GM23338 (cell line): ENCODE measurements at regions not wholly inside any gene's neighbourhood (a gene's known extent, or its start where the extent isn't known, plus 50 kb on each side); places are given as distances from the start of the nearest gene placed in this dataset.

ENCODE experiments used
- ATAC-seq: fragments of 200-7000 bp; cut with Tn5 transposase; 3 replicates; pipeline ENCODE4 v1.9.1; 2020
- DNase-seq: peaks from one replicate; pipeline ENCODE4 v3.0.0-alpha.2; 2015; ENCODE audit warnings: low spot score
- H2AFZ ChIP-seq: fragments of 200-600 bp; sonication (generic); 2 replicates; pipeline ENCODE4 v1.8.0; 2016; ENCODE audit warnings: antibody characterized with exemption, mild to moderate bottlenecking, moderate library complexity
- H3F3A ChIP-seq: fragments of 200-600 bp; sonication (generic); replicated peaks from 2 replicates; pipeline ENCODE4 v1.8.0; 2017; ENCODE audit warnings: antibody characterized with exemption, mixed run types, low read depth
- H3K27ac ChIP-seq: fragments of 200-600 bp; sonication (generic); 2 replicates; pipeline ENCODE4 v1.6.1; 2016; ENCODE audit warnings: low read depth
- H3K27me3 ChIP-seq: fragments of 200-600 bp; sonication (generic); 2 replicates; pipeline ENCODE4 v1.8.0; 2016; ENCODE audit warnings: mild to moderate bottlenecking, mixed run types, moderate library complexity; ENCODE audit not compliant: insufficient read depth
- H3K36me3 ChIP-seq: fragments of 200-600 bp; sonication (generic); 2 replicates; pipeline ENCODE4 v1.8.0; 2016; ENCODE audit warnings: mild to moderate bottlenecking; ENCODE audit not compliant: insufficient read depth
- H3K4me1 ChIP-seq: fragments of 200-600 bp; sonication (generic); 2 replicates; pipeline ENCODE4 v1.8.0; 2016; ENCODE audit warnings: mild to moderate bottlenecking, moderate library complexity; ENCODE audit not compliant: insufficient read depth
- H3K4me2 ChIP-seq: fragments of 200-600 bp; sonication (generic); 2 replicates; pipeline ENCODE4 v1.7.1; 2017; ENCODE audit warnings: mixed run types
- H3K4me3 ChIP-seq: fragments of 200-600 bp; sonication (generic); 2 replicates; pipeline ENCODE4 v1.6.1; 2016; ENCODE audit warnings: mixed run types
- H3K79me2 ChIP-seq: fragments of 200-600 bp; sonication (generic); replicated peaks from 2 replicates; pipeline ENCODE4 v1.8.0; 2017; ENCODE audit warnings: mild to moderate bottlenecking; ENCODE audit not compliant: insufficient read depth
- H3K9me2 ChIP-seq: fragments of 200-600 bp; sonication (generic); 2 replicates; pipeline ENCODE4 v1.8.0; 2017; ENCODE audit not compliant: insufficient read depth
- H4K20me1 ChIP-seq: fragments of 200-600 bp; sonication (generic); replicated peaks from 2 replicates; pipeline ENCODE4 v1.8.0; 2017; ENCODE audit warnings: mild to moderate bottlenecking; ENCODE audit not compliant: insufficient read depth
- H3K27ac Mint-ChIP-seq: 2 replicates; pipeline ENCODE4 v1.8.0; 2020; ENCODE audit warnings: inconsistent platforms, mild to moderate bottlenecking, moderate library complexity, mixed read lengths
- H3K27me3 Mint-ChIP-seq: 3 replicates; pipeline ENCODE4 v1.8.0; 2022; ENCODE audit warnings: low read depth, mild to moderate bottlenecking, moderate library complexity, mixed read lengths, inconsistent platforms; ENCODE audit not compliant: insufficient read depth, poor library complexity
- H3K36me3 Mint-ChIP-seq: 3 replicates; pipeline ENCODE4 v1.8.0; 2021; ENCODE audit warnings: low read depth, mild to moderate bottlenecking, inconsistent platforms, moderate library complexity, mixed read lengths
- H3K4me1 Mint-ChIP-seq: 3 replicates; pipeline ENCODE4 v1.8.0; 2020; ENCODE audit warnings: mild to moderate bottlenecking, inconsistent platforms, mixed read lengths
- H3K4me3 Mint-ChIP-seq: 3 replicates; pipeline ENCODE4 v1.8.0; 2021; ENCODE audit warnings: moderate library complexity, mild to moderate bottlenecking, inconsistent platforms, mixed read lengths
- H3K9me3 Mint-ChIP-seq: 3 replicates; pipeline ENCODE4 v1.8.0; 2020; ENCODE audit warnings: moderate library complexity, mild to moderate bottlenecking, inconsistent platforms, mixed read lengths
- CREB1 ChIP-seq: fragments of 250-450 bp; sonication (Bioruptor Pico); IDR thresholded peaks from 2 replicates; pipeline ENCODE4 v1.5.0; 2020; ENCODE audit warnings: low read depth, mild to moderate bottlenecking, moderate library complexity
- EZH2phosphoT487 ChIP-seq: fragments of 200-600 bp; sonication (generic); IDR thresholded peaks from one replicate; pipeline ENCODE4 v1.8.1; 2018; ENCODE audit warnings: antibody characterized with exemption; ENCODE audit not compliant: unreplicated experiment
- JUNB ChIP-seq: IDR thresholded peaks from one replicate; pipeline ENCODE4 v1.6.1; 2016; ENCODE audit warnings: antibody characterized with exemption; ENCODE audit not compliant: unreplicated experiment
- NANOG ChIP-seq: IDR thresholded peaks from 2 replicates; pipeline ENCODE4 v1.6.1; 2016; ENCODE audit warnings: antibody characterized with exemption, borderline replicate concordance
- POLR2AphosphoS5 ChIP-seq: IDR thresholded peaks from 2 replicates; pipeline ENCODE4 v1.6.1; 2016; ENCODE audit warnings: antibody characterized with exemption, low read depth
- STAT1 ChIP-seq: IDR thresholded peaks from one replicate; pipeline ENCODE4 v1.6.1; 2016; ENCODE audit warnings: antibody characterized with exemption; ENCODE audit not compliant: unreplicated experiment
- ZNF114 ChIP-seq: fragments of 250-450 bp; sonication (Bioruptor Pico); IDR thresholded peaks from 2 replicates; pipeline ENCODE4 v1.5.0; 2020; ENCODE audit warnings: mild to moderate bottlenecking, moderate library complexity
- ZNF331 ChIP-seq: fragments of 250-450 bp; sonication (Bioruptor Pico); IDR thresholded peaks from 2 replicates; pipeline ENCODE4 v1.5.0; 2020; ENCODE audit warnings: low read depth, mild to moderate bottlenecking, moderate library complexity
- ZNF462 ChIP-seq: fragments of 250-450 bp; sonication (Bioruptor Pico); IDR thresholded peaks from 2 replicates; pipeline ENCODE4 v1.5.0; 2020; ENCODE audit warnings: mild to moderate bottlenecking, moderate library complexity
- TF ChIP-seq, protein P1 (sequence below): IDR thresholded peaks from 2 replicates; pipeline ENCODE4 v1.6.1; 2016; ENCODE audit warnings: antibody characterized with exemption

GRCh38 chr4:160129439-160129838 is 1026.6 kb downstream of the RAPGEF2 start:
- Histone ChIP-seq H3K27me3 (no peaks in the 10 kb centered on the region), H3K27ac (no peak overlapping the region), H3K4me3 (no peak overlapping the region), H2AFZ (no peak overlapping the region), H3K36me3 (no peaks in the 10 kb centered on the region), H3K4me2 (no peak overlapping the region), H3K4me1 (no peaks in the 10 kb centered on the region), H3K9me2 (no peaks in the 10 kb centered on the region; the same call in 1 of the 2 replicates), H3K79me2 (no peaks in the 10 kb centered on the region), H4K20me1 (no peaks in the 10 kb centered on the region), H3F3A (no peaks in the 10 kb centered on the region)
- Mint-ChIP-seq H3K36me3 (peaks cover 23% of the 10 kb centered on the region), H3K27me3 (no peaks in the 10 kb centered on the region), H3K9me3 (peaks cover 29% of the 10 kb centered on the region), H3K4me1 (no peaks in the 10 kb centered on the region), H3K27ac (no peak overlapping the region), H3K4me3 (no peak overlapping the region)
- TF ChIP-seq, protein P1, sequence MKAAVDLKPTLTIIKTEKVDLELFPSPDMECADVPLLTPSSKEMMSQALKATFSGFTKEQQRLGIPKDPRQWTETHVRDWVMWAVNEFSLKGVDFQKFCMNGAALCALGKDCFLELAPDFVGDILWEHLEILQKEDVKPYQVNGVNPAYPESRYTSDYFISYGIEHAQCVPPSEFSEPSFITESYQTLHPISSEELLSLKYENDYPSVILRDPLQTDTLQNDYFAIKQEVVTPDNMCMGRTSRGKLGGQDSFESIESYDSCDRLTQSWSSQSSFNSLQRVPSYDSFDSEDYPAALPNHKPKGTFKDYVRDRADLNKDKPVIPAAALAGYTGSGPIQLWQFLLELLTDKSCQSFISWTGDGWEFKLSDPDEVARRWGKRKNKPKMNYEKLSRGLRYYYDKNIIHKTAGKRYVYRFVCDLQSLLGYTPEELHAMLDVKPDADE, result no peak
- TF ChIP-seq JUNB (no peak), STAT1 (no peak), CREB1 (CRISPR knock-in tag) (no peak), NANOG (no peak), ZNF114 (CRISPR knock-in tag) (no peak), POLR2AphosphoS5 (no peak), EZH2phosphoT487 (no peak), ZNF331 (no peak)
- no peak for DNase-seq
- ATAC-seq, result no peak

- Histone ChIP-seq H3K4me2 (no peak overlapping the region), H3K79me2 (no peaks in the 10 kb centered on the region), H3K4me3 (no peak overlapping the region), H4K20me1 (no peaks in the 10 kb centered on the region), H3F3A (no peaks in the 10 kb centered on the region), H3K27ac (no peak overlapping the region), H2AFZ (no peak overlapping the region), H3K36me3 (no peaks in the 10 kb centered on the region), H3K27me3 (no peaks in the 10 kb centered on the region), H3K4me1 (peaks cover 22% of the 10 kb centered on the region), H3K9me2 (no peaks in the 10 kb centered on the region)
- H3K36me3 Mint-ChIP-seq, result peaks cover 18% of the 10 kb centered on the region
- H3K27ac Mint-ChIP-seq, result no peak overlapping the region
- peaks cover 22% of the 10 kb centered on the region for H3K4me1 Mint-ChIP-seq
- ATAC-seq (no peak), DNase-seq (no peak)
- no peak overlapping the region for H3K4me3 Mint-ChIP-seq
- H3K9me3 Mint-ChIP-seq, result peaks cover 20% of the 10 kb centered on the region
- no peaks in the 10 kb centered on the region for H3K27me3 Mint-ChIP-seq
- TF ChIP-seq ZNF462 (CRISPR knock-in tag) (no peak), POLR2AphosphoS5 (no peak), ZNF114 (CRISPR knock-in tag) (no peak), STAT1 (no peak), CREB1 (CRISPR knock-in tag) (no peak), JUNB (no peak), EZH2phosphoT487 (no peak)
- TF ChIP-seq, protein P1, result no peak
Measured at GRCh38 chr4:160136021-160136420, 1033.1 kb downstream of the RAPGEF2 start.
